ENCODE measurements at regions not wholly inside any gene's neighbourhood (a gene's known extent, or its start where the extent isn't known, plus 50 kb on each side); places are given as distances from the start of the nearest gene placed in this dataset.

- TF ChIP-seq POLR2AphosphoS5 (IDR thresholded peaks at IDR 0.05; ENCODE audit: low read depth, low read length) (no peak), POLR2A (IDR thresholded peaks at IDR 0.05; ENCODE audit: low read depth, low read length) (no peak), TAF1 (IDR thresholded peaks at IDR 0.05; ENCODE audit: low read depth, low read length) (no peak), SPI1 (IDR thresholded peaks at IDR 0.05; ENCODE audit: low read depth, low read length) (no peak), POU2F2 (IDR thresholded peaks at IDR 0.05; ENCODE audit: low read depth, low read length) (no peak), PAX5 (IDR thresholded peaks at IDR 0.05; ENCODE audit: insufficient read depth, low read length, severe bottlenecking) (no peak)
Measured at GRCh38 chr1:43104027-43104763, 67.9 kb downstream of the EBNA1BP2 start.
